K562 (cell line): ENCODE measurements at regions not wholly inside any gene's neighbourhood (a gene's known extent, or its start where the extent isn't known, plus 50 kb on each side); places are given as distances from the start of the nearest gene placed in this dataset.

Experiments
- BACH1 ChIP-seq: fragments of 200-800 bp; sonication (Bioruptor generic); IDR thresholded peaks from 2 replicates; pipeline ENCODE4 v1.6.1; 2016; ENCODE audit warnings: missing genetic modification characterization, missing compliant biosample characterization
- EHMT2 ChIP-seq: fragments of 450-650 bp; IDR thresholded peaks from 2 replicates; pipeline ENCODE4 v1.6.1; 2018; ENCODE audit warnings: antibody characterized with exemption
- GATAD2A ChIP-seq: fragments of 450-650 bp; IDR thresholded peaks from 2 replicates; pipeline ENCODE4 v1.6.1; 2017
- NR3C1 ChIP-seq: sonication (generic); formaldehyde crosslinking; IDR thresholded peaks from 2 replicates; pipeline ENCODE4 v1.8.1; 2022; ENCODE audit warnings: missing genetic modification reagents
- PTRF ChIP-seq: fragments of 450-650 bp; IDR thresholded peaks from 2 replicates; pipeline ENCODE4 v1.6.1; 2016; ENCODE audit warnings: mild to moderate bottlenecking, missing genetic modification characterization, missing compliant biosample characterization
- SREBF2 ChIP-seq: sonication (generic); formaldehyde crosslinking; IDR thresholded peaks from 2 replicates; pipeline ENCODE4 v1.4.0; 2020; ENCODE audit warnings: mild to moderate bottlenecking, missing genetic modification reagents
- TF ChIP-seq, protein P1 (sequence below), 3 experiments: IDR thresholded peaks in 2 of 3; conservative IDR thresholded peaks in 1 of 3; 2 replicates each; pipeline ENCODE4 v1.5.1; 2011 to 2012; ENCODE audit warnings: low read length in 3 of 3, mild to moderate bottlenecking in 3 of 3, control low read depth in 2 of 3, improper control_type of control experiment in 1 of 3, inconsistent platforms in 1 of 3, low read depth in 1 of 3, mixed read lengths in 1 of 3, moderate library complexity in 1 of 3; ENCODE audit not compliant: insufficient read depth in 2 of 3

DNA sequence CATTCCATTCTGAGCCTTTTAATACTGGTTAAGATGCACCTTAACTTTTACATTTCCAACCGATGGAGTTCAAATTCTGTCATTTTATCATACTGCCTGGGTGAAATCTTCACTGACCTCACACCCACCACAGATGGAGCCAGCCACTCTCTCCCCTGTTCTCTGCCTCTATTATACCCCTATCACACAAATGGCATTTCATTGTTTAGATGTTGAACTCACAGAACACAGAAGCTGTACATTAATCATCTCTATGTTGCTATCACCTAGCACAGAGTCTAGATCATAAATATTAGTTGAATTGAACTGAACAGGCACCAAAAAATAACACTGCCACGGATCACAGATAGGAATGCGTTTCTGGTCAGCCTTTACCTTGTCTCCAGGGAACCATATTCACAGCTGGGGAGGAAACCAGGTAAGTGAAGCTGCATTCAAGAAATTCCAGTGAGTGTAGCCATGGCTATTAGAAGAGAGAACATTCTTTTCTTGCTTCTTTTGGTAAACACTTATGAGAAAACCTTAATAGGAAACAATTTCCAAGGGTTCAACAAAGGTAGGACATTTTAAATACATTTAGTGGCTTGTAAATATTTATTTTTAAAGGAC lies 194.9 kb upstream of the RMST start:
- TF ChIP-seq SREBF2 (CRISPR knock-in tag) (no peak), GATAD2A (no peak), BACH1 (no peak), EHMT2 (no peak), NR3C1 (no peak), PTRF (tag) (no peak)
- TF ChIP-seq, protein P1, sequence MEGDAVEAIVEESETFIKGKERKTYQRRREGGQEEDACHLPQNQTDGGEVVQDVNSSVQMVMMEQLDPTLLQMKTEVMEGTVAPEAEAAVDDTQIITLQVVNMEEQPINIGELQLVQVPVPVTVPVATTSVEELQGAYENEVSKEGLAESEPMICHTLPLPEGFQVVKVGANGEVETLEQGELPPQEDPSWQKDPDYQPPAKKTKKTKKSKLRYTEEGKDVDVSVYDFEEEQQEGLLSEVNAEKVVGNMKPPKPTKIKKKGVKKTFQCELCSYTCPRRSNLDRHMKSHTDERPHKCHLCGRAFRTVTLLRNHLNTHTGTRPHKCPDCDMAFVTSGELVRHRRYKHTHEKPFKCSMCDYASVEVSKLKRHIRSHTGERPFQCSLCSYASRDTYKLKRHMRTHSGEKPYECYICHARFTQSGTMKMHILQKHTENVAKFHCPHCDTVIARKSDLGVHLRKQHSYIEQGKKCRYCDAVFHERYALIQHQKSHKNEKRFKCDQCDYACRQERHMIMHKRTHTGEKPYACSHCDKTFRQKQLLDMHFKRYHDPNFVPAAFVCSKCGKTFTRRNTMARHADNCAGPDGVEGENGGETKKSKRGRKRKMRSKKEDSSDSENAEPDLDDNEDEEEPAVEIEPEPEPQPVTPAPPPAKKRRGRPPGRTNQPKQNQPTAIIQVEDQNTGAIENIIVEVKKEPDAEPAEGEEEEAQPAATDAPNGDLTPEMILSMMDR (IDR thresholded peaks at IDR 0.05 in 2 of 3, conservative IDR thresholded peaks at IDR 0.05 in 1 of 3; ENCODE audit: insufficient read depth in 2 of 3, low read depth in 1 of 3, low read length in 3 of 3) = no peak
